ENCODE measurements at regions not wholly inside any gene's neighbourhood (a gene's known extent, or its start where the extent isn't known, plus 50 kb on each side); places are given as distances from the start of the nearest gene placed in this dataset.

DNA sequence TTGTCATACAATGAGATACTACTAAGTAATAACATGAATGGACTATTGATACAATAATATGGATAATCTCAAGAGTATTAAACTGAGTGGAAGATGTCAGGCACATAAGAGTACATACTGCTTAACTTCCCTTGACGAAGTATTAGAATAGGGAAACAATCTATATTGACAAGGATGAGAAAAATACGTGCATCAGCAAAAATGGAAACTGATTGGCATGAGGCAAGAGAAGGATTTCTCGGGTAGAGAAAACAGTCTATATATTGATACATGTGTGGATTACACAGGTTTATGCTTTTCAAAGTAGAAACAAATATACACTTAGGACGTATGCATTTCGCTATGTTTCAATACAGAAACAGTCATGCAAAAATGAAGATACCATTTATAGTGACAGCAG, 57.4 kb downstream of the PRR20E start:
- H3K4me3 ChIP-seq (ENCODE audit: low read depth, low read length), result no peak overlapping the region
- TF ChIP-seq, protein P1, sequence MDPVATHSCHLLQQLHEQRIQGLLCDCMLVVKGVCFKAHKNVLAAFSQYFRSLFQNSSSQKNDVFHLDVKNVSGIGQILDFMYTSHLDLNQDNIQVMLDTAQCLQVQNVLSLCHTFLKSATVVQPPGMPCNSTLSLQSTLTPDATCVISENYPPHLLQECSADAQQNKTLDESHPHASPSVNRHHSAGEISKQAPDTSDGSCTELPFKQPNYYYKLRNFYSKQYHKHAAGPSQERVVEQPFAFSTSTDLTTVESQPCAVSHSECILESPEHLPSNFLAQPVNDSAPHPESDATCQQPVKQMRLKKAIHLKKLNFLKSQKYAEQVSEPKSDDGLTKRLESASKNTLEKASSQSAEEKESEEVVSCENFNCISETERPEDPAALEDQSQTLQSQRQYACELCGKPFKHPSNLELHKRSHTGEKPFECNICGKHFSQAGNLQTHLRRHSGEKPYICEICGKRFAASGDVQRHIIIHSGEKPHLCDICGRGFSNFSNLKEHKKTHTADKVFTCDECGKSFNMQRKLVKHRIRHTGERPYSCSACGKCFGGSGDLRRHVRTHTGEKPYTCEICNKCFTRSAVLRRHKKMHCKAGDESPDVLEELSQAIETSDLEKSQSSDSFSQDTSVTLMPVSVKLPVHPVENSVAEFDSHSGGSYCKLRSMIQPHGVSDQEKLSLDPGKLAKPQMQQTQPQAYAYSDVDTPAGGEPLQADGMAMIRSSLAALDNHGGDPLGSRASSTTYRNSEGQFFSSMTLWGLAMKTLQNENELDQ (tag by site-specific recombination; IDR thresholded peaks at IDR 0.05; ENCODE audit: low read depth), result no peak
- TF ChIP-seq ZNF239 (tag by site-specific recombination; IDR thresholded peaks at IDR 0.05) (no peak), ZNF560 (tag by site-specific recombination; IDR thresholded peaks at IDR 0.05; ENCODE audit: borderline replicate concordance) (no peak), ZNF654 (tag by site-specific recombination; IDR thresholded peaks at IDR 0.05; ENCODE audit: low read depth) (no peak), KLF8 (tag by site-specific recombination; IDR thresholded peaks at IDR 0.05) (no peak), ZSCAN16 (tag by site-specific recombination; IDR thresholded peaks at IDR 0.05) (no peak), ZNF785 (tag by site-specific recombination; IDR thresholded peaks at IDR 0.05) (no peak), ZNF114 (tag by site-specific recombination; IDR thresholded peaks at IDR 0.05) (no peak)
- TF ChIP-seq, protein P2, sequence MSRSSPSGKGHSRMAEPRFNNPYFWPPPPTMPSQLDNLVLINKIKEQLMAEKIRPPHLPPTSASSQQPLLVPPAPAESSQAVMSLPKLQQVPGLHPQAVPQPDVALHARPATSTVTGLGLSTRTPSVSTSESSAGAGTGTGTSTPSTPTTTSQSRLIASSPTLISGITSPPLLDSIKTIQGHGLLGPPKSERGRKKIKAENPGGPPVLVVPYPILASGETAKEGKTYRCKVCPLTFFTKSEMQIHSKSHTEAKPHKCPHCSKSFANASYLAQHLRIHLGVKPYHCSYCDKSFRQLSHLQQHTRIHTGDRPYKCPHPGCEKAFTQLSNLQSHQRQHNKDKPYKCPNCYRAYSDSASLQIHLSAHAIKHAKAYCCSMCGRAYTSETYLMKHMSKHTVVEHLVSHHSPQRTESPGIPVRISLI (tag by site-specific recombination; IDR thresholded peaks at IDR 0.05), result no peak
- TF ChIP-seq, protein P3, sequence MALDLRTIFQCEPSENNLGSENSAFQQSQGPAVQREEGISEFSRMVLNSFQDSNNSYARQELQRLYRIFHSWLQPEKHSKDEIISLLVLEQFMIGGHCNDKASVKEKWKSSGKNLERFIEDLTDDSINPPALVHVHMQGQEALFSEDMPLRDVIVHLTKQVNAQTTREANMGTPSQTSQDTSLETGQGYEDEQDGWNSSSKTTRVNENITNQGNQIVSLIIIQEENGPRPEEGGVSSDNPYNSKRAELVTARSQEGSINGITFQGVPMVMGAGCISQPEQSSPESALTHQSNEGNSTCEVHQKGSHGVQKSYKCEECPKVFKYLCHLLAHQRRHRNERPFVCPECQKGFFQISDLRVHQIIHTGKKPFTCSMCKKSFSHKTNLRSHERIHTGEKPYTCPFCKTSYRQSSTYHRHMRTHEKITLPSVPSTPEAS (tag by site-specific recombination; IDR thresholded peaks at IDR 0.05), result no peak
- TF ChIP-seq, protein P4, sequence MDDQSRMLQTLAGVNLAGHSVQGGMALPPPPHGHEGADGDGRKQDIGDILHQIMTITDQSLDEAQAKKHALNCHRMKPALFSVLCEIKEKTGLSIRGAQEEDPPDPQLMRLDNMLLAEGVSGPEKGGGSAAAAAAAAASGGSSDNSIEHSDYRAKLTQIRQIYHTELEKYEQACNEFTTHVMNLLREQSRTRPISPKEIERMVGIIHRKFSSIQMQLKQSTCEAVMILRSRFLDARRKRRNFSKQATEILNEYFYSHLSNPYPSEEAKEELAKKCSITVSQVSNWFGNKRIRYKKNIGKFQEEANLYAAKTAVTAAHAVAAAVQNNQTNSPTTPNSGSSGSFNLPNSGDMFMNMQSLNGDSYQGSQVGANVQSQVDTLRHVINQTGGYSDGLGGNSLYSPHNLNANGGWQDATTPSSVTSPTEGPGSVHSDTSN (CRISPR knock-in tag; IDR thresholded peaks at IDR 0.05), result no peak
- ChIA-PET CTCF (no interaction called here), POLR2A (no interaction called here)
- H3K9me3 ChIP-seq (ENCODE audit: control insufficient read depth, insufficient read depth, low read depth, low read length), result no peaks in the 10 kb centered on the region
- no peaks in the 10 kb centered on the region for H3K4me1 ChIP-seq (ENCODE audit: control insufficient read depth, insufficient read depth, low read length)
- no peaks in the 10 kb centered on the region for H3K36me3 ChIP-seq (ENCODE audit: control insufficient read depth in 2 of 2, insufficient read depth in 1 of 2, low read length in 2 of 2)
- no peak overlapping the region for H3K27ac ChIP-seq (ENCODE audit: extremely low read depth, low read depth, low read length)

DNA sequence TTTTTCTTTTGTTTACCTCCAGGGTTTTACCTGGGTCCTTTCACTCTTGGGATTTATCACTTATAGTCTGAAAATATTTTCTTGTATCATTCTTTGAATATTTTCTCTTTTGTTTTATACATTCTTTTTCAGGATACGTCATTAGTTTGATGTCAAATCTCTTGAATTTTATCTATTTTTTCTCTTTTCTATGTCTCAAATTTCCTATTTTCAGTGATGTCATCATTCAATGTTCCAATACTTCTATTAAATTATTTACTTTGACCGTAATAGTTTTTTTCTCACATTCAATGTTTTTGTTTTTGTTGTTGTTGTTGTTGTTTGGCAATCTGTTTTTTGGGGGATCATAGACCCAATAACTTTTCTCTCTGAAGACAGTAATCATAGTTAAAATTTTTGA, 83.5 kb downstream of the PRR20E start:
- ChIA-PET CTCF (no interaction called here), POLR2A (no interaction called here)
- TF ChIP-seq, protein P5, sequence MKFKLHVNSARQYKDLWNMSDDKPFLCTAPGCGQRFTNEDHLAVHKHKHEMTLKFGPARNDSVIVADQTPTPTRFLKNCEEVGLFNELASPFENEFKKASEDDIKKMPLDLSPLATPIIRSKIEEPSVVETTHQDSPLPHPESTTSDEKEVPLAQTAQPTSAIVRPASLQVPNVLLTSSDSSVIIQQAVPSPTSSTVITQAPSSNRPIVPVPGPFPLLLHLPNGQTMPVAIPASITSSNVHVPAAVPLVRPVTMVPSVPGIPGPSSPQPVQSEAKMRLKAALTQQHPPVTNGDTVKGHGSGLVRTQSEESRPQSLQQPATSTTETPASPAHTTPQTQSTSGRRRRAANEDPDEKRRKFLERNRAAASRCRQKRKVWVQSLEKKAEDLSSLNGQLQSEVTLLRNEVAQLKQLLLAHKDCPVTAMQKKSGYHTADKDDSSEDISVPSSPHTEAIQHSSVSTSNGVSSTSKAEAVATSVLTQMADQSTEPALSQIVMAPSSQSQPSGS (tag by site-specific recombination; IDR thresholded peaks at IDR 0.05; ENCODE audit: low read depth), result peak; percentile 72
- TF ChIP-seq ZNF76 (tag by site-specific recombination; IDR thresholded peaks at IDR 0.05; ENCODE audit: borderline replicate concordance, low read depth) (no peak), ZNF112 (tag by site-specific recombination; IDR thresholded peaks at IDR 0.05) (no peak), ZFP41 (tag by site-specific recombination; IDR thresholded peaks at IDR 0.05; ENCODE audit: borderline replicate concordance) (no peak)

DNA sequence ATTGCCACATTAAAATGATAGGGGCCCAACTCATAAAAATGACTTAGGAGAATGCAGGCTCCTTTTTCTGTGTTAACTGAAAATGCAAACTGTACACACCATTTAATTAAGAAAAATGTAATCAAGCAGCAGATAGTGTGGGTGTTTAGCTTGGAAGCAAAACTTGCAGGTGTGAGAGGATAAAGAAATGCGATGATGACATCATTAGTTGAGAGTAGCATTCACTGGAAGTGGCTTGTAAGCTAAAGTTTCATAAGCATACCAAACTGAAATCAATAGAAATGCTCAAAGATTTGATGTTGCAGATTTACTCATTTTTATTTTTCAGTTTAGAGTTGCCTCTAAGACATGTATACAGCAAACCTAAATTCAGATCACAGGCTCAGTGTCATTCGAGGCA, 86.6 kb downstream of the PRR20E start:
- H3K27ac ChIP-seq (ENCODE audit: extremely low read depth, low read depth, low read length), result no peak overlapping the region
- no peaks in the 10 kb centered on the region for H3K4me1 ChIP-seq (ENCODE audit: control insufficient read depth, insufficient read depth, low read length)
- no peak overlapping the region for H3K4me3 ChIP-seq (ENCODE audit: low read depth, low read length)
- POLR2A ChIA-PET, result no interaction called here
- no peaks in the 10 kb centered on the region for H3K36me3 ChIP-seq (ENCODE audit: control insufficient read depth in 2 of 2, insufficient read depth in 1 of 2, low read length in 2 of 2)
- no peaks in the 10 kb centered on the region for H3K9me3 ChIP-seq (ENCODE audit: control insufficient read depth, insufficient read depth, low read depth, low read length)
- CTCF ChIA-PET, result no interaction called here
- no peak for TF ChIP-seq ZSCAN30 (tag by site-specific recombination; IDR thresholded peaks at IDR 0.05)
- TF ChIP-seq, protein P6, sequence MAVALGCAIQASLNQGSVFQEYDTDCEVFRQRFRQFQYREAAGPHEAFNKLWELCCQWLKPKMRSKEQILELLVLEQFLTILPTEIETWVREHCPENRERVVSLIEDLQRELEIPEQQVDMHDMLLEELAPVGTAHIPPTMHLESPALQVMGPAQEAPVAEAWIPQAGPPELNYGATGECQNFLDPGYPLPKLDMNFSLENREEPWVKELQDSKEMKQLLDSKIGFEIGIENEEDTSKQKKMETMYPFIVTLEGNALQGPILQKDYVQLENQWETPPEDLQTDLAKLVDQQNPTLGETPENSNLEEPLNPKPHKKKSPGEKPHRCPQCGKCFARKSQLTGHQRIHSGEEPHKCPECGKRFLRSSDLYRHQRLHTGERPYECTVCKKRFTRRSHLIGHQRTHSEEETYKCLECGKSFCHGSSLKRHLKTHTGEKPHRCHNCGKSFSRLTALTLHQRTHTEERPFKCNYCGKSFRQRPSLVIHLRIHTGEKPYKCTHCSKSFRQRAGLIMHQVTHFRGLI (tag by site-specific recombination; IDR thresholded peaks at IDR 0.05), result no peak
- TF ChIP-seq, protein P7, sequence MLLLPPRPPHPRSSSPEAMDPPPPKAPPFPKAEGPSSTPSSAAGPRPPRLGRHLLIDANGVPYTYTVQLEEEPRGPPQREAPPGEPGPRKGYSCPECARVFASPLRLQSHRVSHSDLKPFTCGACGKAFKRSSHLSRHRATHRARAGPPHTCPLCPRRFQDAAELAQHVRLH (tag by site-specific recombination; IDR thresholded peaks at IDR 0.05), result no peak
- no peak for TF ChIP-seq TRIM28 (IDR thresholded peaks at IDR 0.05; ENCODE audit: borderline replicate concordance, low read length)
- no peak for TF ChIP-seq ZNF121 (tag by site-specific recombination; IDR thresholded peaks at IDR 0.05)
- TF ChIP-seq, protein P4 (CRISPR knock-in tag; IDR thresholded peaks at IDR 0.05), result no peak
- no peak for TF ChIP-seq ZNF776 (tag by site-specific recombination; IDR thresholded peaks at IDR 0.05; ENCODE audit: borderline replicate concordance)

More for the DNA sequence above, 83.5 kb downstream of the PRR20E start:
- H3K27ac ChIP-seq (ENCODE audit: extremely low read depth, low read depth, low read length), result no peak overlapping the region
- H3K4me1 ChIP-seq (ENCODE audit: control insufficient read depth, insufficient read depth, low read length), result no peaks in the 10 kb centered on the region
- H3K4me3 ChIP-seq (ENCODE audit: low read depth, low read length), result no peak overlapping the region
- no peaks in the 10 kb centered on the region for H3K36me3 ChIP-seq (ENCODE audit: control insufficient read depth in 2 of 2, insufficient read depth in 1 of 2, low read length in 2 of 2)
- no peaks in the 10 kb centered on the region for H3K9me3 ChIP-seq (ENCODE audit: control insufficient read depth, insufficient read depth, low read depth, low read length)

All from HEK293 (cell line).